ENCODE measurements at regions not wholly inside any gene's neighbourhood (a gene's known extent, or its start where the extent isn't known, plus 50 kb on each side); places are given as distances from the start of the nearest gene placed in this dataset.

DNA sequence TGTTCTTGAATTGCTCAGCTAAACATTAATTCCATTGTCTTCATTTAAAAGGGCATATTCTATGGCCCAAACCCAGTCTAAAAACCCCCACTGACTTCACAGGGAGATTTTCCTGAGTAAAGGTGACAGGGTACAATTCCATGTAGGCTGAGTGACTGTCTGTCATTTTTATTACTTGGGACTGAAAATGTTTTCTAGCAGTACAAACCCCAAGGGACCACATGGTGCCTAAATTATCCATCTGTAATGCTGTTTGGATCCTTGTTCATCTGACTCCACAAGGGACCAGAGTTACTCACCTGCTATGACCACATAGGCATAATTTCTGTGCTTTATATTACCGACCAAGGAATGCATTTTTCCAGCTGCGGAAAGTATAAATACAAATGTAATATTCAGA lies 349.1 kb downstream of the ZNF608 start:
- TF ChIP-seq GATA2 (IDR thresholded peaks at IDR 0.05; ENCODE audit: low read depth, low read length): no peak

DNA sequence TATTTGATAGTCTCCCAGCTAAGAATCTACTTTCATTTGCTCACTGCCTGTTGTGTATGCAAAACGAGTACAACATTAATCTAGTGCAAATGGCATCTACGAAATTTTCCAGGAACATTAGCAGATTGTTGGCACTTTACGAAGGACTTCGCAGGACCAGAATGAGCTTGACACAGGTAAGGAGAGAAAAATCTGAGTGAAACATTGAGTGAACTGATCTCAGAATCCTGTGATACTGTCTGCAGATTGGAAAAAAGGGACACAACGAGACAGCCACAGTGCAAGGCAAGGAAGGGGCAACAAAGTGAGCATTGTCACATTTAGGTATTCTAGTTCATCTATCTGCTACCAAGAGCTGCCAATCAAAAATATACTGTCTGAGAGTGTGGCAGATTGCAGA lies 350.5 kb downstream of the ZNF608 start:
- TF ChIP-seq GATA2 (IDR thresholded peaks at IDR 0.05; ENCODE audit: low read depth, low read length) (no peak), GATA3 (IDR thresholded peaks at IDR 0.05; ENCODE audit: low read depth, low read length) (no peak)

DNA sequence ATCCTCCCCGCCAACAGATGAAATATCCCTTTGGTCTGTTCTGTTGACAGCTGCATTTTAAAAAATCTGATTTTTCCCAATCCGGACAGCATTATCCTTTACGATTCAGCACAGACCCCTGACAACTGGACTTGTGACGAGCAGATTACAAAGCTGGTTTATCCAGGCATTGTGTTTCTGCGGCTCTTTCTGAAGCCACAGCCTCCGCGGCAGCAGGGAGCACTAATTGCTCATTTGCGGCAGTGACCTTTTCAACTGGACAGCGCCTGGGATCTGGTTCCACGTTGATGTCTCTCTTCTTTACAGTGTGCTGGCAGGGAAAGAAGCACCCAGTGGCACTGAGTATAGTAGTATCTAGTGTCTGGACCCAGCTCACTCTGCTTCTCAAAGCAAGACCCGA lies 351.2 kb downstream of the ZNF608 start:
- no peak; the same call in 1 of the 2 replicates for TF ChIP-seq GATA2 (IDR thresholded peaks at IDR 0.05; ENCODE audit: low read depth, low read length)
- TF ChIP-seq GATA3 (IDR thresholded peaks at IDR 0.05; ENCODE audit: low read depth, low read length): no peak

DNA sequence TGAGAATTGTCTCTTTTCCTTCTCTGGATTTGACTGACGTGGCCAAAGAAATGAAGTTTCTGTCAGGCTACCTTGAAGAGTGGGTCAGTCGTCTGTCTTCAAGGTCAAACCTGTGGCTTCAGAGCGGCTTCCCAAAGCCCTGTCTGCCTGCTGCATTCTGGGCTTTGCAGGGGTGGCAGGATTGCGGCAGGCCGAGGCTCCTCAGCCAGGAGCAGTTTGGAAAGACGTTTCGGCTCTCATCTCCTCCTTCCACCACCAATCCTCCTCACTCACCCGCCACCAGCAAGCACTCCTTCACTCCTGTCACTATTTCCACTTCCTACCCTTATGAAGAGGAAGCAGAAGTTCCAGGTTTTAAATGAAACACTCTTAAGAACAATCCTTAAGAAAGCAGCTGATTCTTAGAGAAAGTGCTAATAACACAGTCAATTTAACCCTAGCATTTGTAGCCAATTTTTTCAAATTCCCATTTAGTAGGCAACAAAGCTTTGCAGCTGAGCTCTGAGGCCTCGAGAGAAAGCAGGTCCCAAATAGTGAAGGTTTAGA lies 351.7 kb downstream of the ZNF608 start:
- TF ChIP-seq GATA3 (IDR thresholded peaks at IDR 0.05; ENCODE audit: low read depth, low read length) (no peak), GATA2 (IDR thresholded peaks at IDR 0.05; ENCODE audit: low read depth, low read length) (no peak)

DNA sequence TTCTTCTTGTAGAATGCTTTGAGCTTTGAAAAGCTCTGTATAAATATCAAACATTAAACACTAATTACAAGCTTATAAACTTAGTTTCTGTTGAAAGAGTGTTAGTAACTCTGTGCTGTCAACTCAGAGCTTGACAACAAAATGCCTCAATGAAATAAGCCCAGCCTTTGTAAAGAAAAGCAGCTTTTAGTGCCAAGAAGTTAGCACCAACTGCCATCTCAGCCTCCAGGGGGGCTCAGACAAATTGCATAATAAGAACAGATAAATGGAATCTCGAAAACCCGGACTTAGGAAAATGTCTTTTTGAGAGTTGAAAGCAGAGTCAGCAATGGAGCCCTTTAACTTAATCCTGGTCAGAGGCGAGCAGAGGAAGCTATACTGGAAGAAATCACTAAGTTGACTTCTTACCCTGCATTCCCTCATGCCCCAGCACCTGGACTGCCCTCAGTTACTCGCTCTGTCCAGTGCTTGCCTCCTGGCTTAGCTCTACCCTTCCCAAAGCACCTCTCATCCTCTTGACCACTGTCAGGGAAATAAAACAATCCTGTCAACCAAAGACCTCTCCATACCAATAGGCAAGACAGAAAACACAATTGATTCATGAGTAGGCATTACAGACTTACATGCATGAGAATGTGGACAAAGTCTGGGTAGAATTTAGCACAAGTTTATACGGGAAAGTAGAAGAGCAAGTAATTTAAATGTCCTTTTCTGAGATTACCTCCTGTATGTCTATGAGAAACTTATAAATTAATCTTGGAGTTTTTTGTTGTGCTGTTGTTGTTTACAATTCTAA lies 352.7 kb downstream of the ZNF608 start:
- TF ChIP-seq GATA2 (IDR thresholded peaks at IDR 0.05; ENCODE audit: low read depth, low read length) (no peak), GATA3 (IDR thresholded peaks at IDR 0.05; ENCODE audit: low read depth, low read length) (no peak)

DNA sequence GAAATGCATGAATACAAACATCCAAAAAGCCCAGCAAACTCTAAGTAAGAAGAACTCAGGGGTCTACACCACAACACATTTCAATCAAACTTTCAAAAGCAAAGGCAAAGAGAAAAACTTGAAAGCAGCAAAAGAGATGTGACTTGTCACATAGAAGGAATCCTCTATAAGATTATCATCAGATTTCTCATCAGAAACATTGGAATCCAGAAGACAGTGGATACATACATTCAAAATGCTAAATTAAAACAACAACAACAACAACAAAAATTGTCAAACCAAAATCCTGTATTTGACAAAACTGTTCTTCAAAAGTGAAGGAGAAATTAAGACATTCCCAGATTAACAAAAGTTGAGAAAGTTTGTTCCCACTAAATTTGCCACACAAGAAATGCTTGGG lies 362.7 kb downstream of the ZNF608 start:
- no peak for TF ChIP-seq GATA2 (IDR thresholded peaks at IDR 0.05; ENCODE audit: low read depth, low read length)
- TF ChIP-seq GATA3 (IDR thresholded peaks at IDR 0.05; ENCODE audit: low read depth, low read length): no peak

DNA sequence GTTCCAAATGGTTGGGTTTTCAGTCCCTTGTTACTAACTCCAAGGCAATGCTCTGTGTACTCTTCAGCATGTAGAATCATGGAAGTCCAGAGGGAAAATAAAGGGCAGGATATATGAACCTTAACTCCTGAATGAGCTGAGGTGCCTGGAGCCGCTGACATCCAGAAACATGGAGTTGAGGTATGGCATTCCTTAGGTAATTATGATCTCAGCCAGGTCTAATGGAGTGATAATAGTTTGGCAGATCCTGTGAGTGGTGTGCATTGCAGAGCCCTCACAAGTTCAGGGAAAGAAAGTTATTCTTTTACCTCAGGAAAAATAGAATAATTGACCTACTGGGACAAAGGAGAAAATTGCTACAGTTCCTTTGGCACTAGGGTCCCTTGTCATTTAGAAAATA lies 369.1 kb downstream of the ZNF608 start:
- TF ChIP-seq GATA3 (IDR thresholded peaks at IDR 0.05; ENCODE audit: low read depth, low read length): no peak
- no peak for TF ChIP-seq GATA2 (IDR thresholded peaks at IDR 0.05; ENCODE audit: low read depth, low read length)

DNA sequence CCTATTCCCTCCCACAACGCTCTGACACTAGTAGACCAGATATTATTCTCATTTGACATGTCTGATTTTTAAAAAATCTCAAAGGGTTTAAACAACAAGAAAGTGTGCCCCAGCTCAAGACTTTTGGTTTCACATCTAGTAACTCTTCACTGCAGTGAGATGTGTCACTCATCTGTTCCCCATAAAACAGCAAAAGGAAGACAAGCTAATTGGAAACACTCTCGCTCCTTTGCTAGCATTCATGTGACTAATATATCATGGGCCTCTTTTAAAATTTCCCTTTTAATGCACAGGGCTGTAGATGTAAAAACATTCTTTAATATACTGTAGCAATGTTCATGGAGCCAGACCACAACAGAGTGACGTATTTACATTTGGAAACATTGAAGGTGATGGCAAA lies 372.6 kb downstream of the ZNF608 start:
- no peak for TF ChIP-seq GATA3 (IDR thresholded peaks at IDR 0.05; ENCODE audit: low read depth, low read length)
- no peak for TF ChIP-seq GATA2 (IDR thresholded peaks at IDR 0.05; ENCODE audit: low read depth, low read length)

DNA sequence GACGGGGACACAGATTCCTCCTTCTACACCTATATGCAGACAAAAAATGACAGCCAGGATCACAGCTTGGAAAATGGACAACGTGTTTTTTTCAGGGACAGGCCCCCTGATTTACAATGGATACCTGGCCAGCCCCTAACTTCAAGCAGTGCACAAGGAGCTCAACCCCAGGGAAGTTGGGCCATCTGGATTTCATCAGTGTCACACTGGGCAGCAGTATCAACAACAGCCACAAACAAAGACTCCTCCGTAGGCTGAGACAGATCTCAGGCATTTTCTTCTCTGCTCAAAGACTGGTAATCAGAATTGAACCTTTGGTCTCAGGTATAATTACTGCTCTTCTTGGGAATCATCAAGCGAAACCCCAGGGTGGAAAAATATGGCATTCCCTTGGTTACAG lies 374.0 kb downstream of the ZNF608 start:
- TF ChIP-seq GATA3 (IDR thresholded peaks at IDR 0.05; ENCODE audit: low read depth, low read length) (no peak), GATA2 (IDR thresholded peaks at IDR 0.05; ENCODE audit: low read depth, low read length) (no peak)

DNA sequence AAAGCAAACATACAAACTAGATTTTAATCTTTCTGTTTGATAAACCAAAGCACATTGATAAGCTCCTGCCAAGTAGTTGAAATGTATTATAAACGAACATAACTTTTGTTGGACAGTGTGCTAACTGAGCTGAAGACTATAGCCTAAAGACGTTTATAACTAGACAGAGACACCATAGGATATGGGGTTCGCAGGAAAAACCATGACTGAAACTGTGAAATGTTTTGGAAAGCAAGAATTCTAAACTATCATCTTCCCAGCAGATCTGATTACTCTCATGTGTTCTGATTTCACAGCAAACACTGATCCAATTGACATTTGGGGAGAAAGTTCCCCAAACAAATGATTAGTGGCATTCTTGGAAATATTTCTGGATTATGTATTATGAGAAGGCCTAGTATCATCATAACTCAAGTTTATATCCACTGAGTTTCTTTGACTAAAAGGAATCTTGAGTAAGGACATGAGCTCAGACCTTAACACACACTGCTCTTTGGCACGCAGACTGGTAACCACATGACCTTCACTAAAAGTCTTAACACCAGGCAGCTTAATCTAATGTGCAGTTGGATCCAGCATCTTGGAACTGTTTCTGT lies 375.2 kb downstream of the ZNF608 start:
- no peak for TF ChIP-seq GATA3 (IDR thresholded peaks at IDR 0.05; ENCODE audit: low read depth, low read length)
- no peak for TF ChIP-seq GATA2 (IDR thresholded peaks at IDR 0.05; ENCODE audit: low read depth, low read length)

DNA sequence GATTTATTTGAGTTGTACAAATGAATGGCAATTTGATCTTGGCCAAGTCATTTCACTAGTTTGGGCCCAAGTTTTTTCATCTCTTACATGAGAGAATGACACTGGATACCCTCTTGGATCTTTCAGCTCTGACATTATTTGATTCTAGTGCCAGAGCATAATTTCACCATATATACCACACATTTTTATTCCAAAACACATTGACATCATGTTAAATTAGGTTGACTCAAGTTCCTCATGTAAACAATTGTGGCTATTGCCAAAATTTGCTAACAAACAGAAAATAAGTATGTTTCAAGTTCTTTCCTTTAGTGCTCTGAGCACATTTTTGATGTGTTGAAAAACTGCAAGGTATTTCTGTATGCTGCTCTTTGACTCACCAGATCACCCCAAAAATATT lies 375.8 kb downstream of the ZNF608 start:
- TF ChIP-seq GATA3 (IDR thresholded peaks at IDR 0.05; ENCODE audit: low read depth, low read length) (no peak), GATA2 (IDR thresholded peaks at IDR 0.05; ENCODE audit: low read depth, low read length) (no peak)

DNA sequence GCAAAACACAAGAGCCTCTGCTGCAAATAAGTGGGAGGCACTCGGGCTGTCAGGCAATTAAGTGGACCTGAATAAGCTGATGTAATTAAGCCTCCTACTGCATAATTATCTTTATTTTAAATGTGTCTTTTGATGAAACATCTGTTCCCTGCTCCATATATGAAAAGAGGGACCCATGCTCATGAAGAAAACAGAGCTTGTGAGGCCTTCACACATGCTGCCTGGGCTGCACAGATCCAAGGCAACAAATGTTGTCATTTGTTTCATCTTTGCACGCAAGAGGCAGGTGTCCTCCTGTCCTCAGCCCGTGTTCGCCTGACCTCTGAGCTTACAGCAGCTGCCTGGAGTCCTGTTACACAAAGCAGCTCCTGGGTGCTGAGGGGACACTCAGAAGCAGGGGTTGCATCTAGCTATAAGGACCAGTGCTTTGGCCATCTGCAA lies 381.1 kb downstream of the ZNF608 start:
- TF ChIP-seq GATA2 (IDR thresholded peaks at IDR 0.05; ENCODE audit: low read depth, low read length) (no peak), GATA3 (IDR thresholded peaks at IDR 0.05; ENCODE audit: low read depth, low read length) (no peak)

DNA sequence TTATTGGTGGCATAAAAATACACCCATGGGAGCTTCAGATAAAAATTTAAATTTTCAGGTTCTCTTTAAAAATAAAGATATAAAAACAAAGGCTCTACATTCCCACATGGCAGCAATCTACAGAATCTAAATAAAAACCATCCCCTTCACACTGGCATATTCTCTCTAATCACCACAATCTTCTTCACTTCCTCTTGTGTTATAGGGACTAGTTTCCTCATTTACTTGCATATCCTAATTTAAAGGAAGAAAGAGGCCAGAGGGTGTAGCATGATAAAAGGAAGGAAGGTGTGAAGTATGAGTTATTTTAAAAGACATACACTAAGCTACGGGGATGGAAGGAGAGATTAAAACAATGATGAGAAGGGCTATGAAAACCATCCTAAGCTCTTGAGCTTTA lies 390.5 kb downstream of the ZNF608 start:
- TF ChIP-seq GATA3 (IDR thresholded peaks at IDR 0.05; ENCODE audit: low read depth, low read length): no peak
- no peak for TF ChIP-seq GATA2 (IDR thresholded peaks at IDR 0.05; ENCODE audit: low read depth, low read length)

DNA sequence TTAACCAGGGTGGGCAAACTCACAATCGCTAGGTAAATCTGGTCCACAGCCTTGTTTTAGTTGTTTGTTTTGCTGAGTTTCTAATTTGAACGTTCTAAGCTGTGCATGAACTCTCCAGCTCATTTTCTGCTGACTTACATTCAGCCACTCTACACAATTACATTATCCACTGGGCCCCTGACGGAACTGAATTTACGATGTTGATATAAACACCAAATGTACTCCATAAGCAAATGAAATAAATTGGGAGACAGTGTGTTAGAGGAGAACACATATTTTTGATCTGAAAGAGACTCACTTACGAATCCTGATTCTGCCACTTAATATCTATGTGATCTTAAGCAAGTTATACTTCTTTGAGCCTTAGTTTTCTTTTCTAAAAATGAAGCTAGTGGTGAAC lies 393.4 kb downstream of the ZNF608 start:
- no peak for TF ChIP-seq GATA2 (IDR thresholded peaks at IDR 0.05; ENCODE audit: low read depth, low read length)
- no peak for TF ChIP-seq GATA3 (IDR thresholded peaks at IDR 0.05; ENCODE audit: low read depth, low read length)

DNA sequence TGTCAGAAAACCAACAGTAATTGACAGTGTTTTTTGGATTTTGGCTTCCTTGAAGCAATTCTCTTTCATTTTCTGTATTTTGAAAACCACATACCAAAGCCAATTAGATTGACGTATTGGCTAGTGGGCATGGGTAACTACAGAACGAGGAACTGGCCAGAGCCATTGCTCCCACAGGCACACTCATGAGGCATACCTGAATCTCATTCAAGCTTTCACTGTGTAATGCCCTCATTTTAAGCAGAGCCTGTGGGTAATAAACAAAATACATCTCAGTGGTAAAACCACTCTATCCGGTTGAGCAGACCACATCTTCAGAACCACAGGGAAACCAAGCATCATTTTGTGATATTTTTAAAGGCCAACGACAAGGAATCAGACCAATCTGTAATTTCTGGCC lies 394.1 kb downstream of the ZNF608 start:
- TF ChIP-seq GATA2 (IDR thresholded peaks at IDR 0.05; ENCODE audit: low read depth, low read length) (no peak), GATA3 (IDR thresholded peaks at IDR 0.05; ENCODE audit: low read depth, low read length) (no peak)

Data from SH-SY5Y (cell line).